Left ventricle myocardium superior (tissue), 1 donor: ENCODE measurements at regions not wholly inside any gene's neighbourhood (a gene's known extent, or its start where the extent isn't known, plus 50 kb on each side); places are given as distances from the start of the nearest gene placed in this dataset.

ENCODE experiments used
- ATAC-seq: fragments of 200-7000 bp; cut with Tn5 transposase; one replicate; pipeline ENCODE4 v1.9.1; 2020; ENCODE audit warnings: mild to moderate bottlenecking, moderate library complexity
- DNase-seq: peaks from one replicate; pipeline ENCODE4 v3.0.0-alpha.2; 2020
- intact Hi-C: fragments of 100-400 bp; cut with micrococcal nuclease; formaldehyde crosslinking; loops from one replicate; pipeline ENCODE4 v1.11.0; 2022
- donor health status: DM: no; HTN: yes; CAD: no; lungs with severe emphysema.

GRCh38 chr3:178456621-178457285 is 79.5 kb upstream of the KCNMB2 start:
- intact Hi-C loops: no loop called here
- no peak for DNase-seq
- ATAC-seq: peak; percentile 36

- intact Hi-C loops: no loop called here
- DNase-seq (no peak), ATAC-seq (no peak)
These were observed 78.7 kb upstream of the KCNMB2 start for GRCh38 chr3:178457511-178457910.

GRCh38 chr3:178458313-178459037 is 77.8 kb upstream of the KCNMB2 start:
- no peak for ATAC-seq
- intact Hi-C loops: no loop called here
- no peak for DNase-seq

GRCh38 chr3:178459038-178459410 is 77.2 kb upstream of the KCNMB2 start:
- ATAC-seq (no peak), DNase-seq (no peak)
- intact Hi-C loops: no loop called here

- no peak for ATAC-seq
- no peak for DNase-seq
- intact Hi-C loops: no loop called here
These were observed 70.7 kb upstream of the KCNMB2 start for GRCh38 chr3:178465260-178466180.

- DNase-seq: no peak
- intact Hi-C loops: no loop called here
- no peak for ATAC-seq
These were observed 63.3 kb upstream of the KCNMB2 start for GRCh38 chr3:178472941-178473340.

GRCh38 chr3:178474526-178474925 is 61.7 kb upstream of the KCNMB2 start:
- DNase-seq: no peak

GRCh38 chr3:178475062-178475461 is 61.2 kb upstream of the KCNMB2 start:
- intact Hi-C loops: no loop called here
- ATAC-seq (no peak), DNase-seq (no peak)

More at GRCh38 chr3:178474526-178474925, 61.7 kb upstream of the KCNMB2 start:
- intact Hi-C loops: no loop called here
- ATAC-seq: no peak

GRCh38 chr3:178476886-178477285 is 59.4 kb upstream of the KCNMB2 start:
- intact Hi-C loops: no loop called here
- ATAC-seq (no peak), DNase-seq (no peak)

- no peak for DNase-seq
- intact Hi-C loops: no loop called here
- ATAC-seq: peak; percentile 63
These were observed 56.8 kb upstream of the KCNMB2 start for GRCh38 chr3:178479446-178479845.

- intact Hi-C loops: no loop called here
- peak; percentile 61 for ATAC-seq
- DNase-seq: no peak
These were observed 56.4 kb upstream of the KCNMB2 start for GRCh38 chr3:178479860-178480259.

- DNase-seq: no peak
- intact Hi-C loops: no loop called here
- ATAC-seq: no peak
These were observed 56.0 kb upstream of the KCNMB2 start for GRCh38 chr3:178480274-178480673.

- intact Hi-C loops: no loop called here
- no peak for ATAC-seq
- DNase-seq: no peak
These were observed 55.4 kb upstream of the KCNMB2 start for GRCh38 chr3:178480795-178481194.

- ATAC-seq (no peak), DNase-seq (no peak)
- intact Hi-C loops: no loop called here
These were observed 53.3 kb upstream of the KCNMB2 start for GRCh38 chr3:178482981-178483380.

- DNase-seq: no peak
- no peak for ATAC-seq
These were observed 52.5 kb upstream of the KCNMB2 start for GRCh38 chr3:178483704-178484103.

GRCh38 chr3:178485756-178486155 is 50.5 kb upstream of the KCNMB2 start:
- ATAC-seq (no peak), DNase-seq (no peak)
- intact Hi-C loops: no loop called here

More at GRCh38 chr3:178483704-178484103, 52.5 kb upstream of the KCNMB2 start:
- intact Hi-C loops: no loop called here
